ENCODE measurements at regions not wholly inside any gene's neighbourhood (a gene's known extent, or its start where the extent isn't known, plus 50 kb on each side); places are given as distances from the start of the nearest gene placed in this dataset.

- intact Hi-C loops (cut with DNase I) = no loop called here
- Histone ChIP-seq H3K9me3 (no peaks in the 10 kb centered on the region), H3K4me3 (no peak overlapping the region), H3K4me1 (peaks cover 0 to under 1% of the 10 kb centered on the region in 2 donors), H3K27me3 (no peaks in the 10 kb centered on the region), H3K27ac (no peak overlapping the region), H3K36me3 (no peaks in the 10 kb centered on the region)
- no peak for TF ChIP-seq CTCF (IDR thresholded peaks at IDR 0.05)
- ATAC-seq (no peak), DNase-seq (no peak)
Measured at GRCh38 chr14:44657203-44657602, 150.1 kb upstream of the FSCB start.

- Histone ChIP-seq H3K4me1 (no peaks in the 10 kb centered on the region), H3K27ac (no peak overlapping the region), H3K27me3 (no peaks in the 10 kb centered on the region), H3K9me3 (no peaks in the 10 kb centered on the region), H3K4me3 (no peak overlapping the region), H3K36me3 (no peaks in the 10 kb centered on the region)
- TF ChIP-seq CTCF (IDR thresholded peaks at IDR 0.05) = no peak
- no peak for ATAC-seq
- peak in 1 of 4 donors; percentile 52 for DNase-seq
- intact Hi-C loops (cut with DNase I) = no loop called here
Measured at GRCh38 chr14:44654591-44654990, 147.5 kb upstream of the FSCB start.

- DNase-seq (no peak), ATAC-seq (no peak)
- TF ChIP-seq CTCF (IDR thresholded peaks at IDR 0.05) = no peak
- no peaks in the 10 kb centered on the region for H3K27me3 ChIP-seq
- no peaks in the 10 kb centered on the region for H3K36me3 ChIP-seq
- H3K27ac ChIP-seq = no peak overlapping the region
- H3K9me3 ChIP-seq = no peaks in the 10 kb centered on the region
- intact Hi-C loops (cut with DNase I) = no loop called here
- no peak overlapping the region for H3K4me3 ChIP-seq
- H3K4me1 ChIP-seq = no peaks in the 10 kb centered on the region
Measured at GRCh38 chr14:44653641-44654040, 146.6 kb upstream of the FSCB start.

GRCh38 chr14:44652640-44653039, 145.6 kb upstream of the FSCB start:
- H3K9me3 ChIP-seq = no peaks in the 10 kb centered on the region
- no peaks in the 10 kb centered on the region for H3K4me1 ChIP-seq
- intact Hi-C loops (cut with DNase I) = no loop called here
- no peak for ATAC-seq
- no peak overlapping the region for H3K4me3 ChIP-seq
- DNase-seq = no peak
- H3K36me3 ChIP-seq = no peaks in the 10 kb centered on the region
- TF ChIP-seq CTCF (IDR thresholded peaks at IDR 0.05) = no peak
- H3K27ac ChIP-seq = no peak overlapping the region
- H3K27me3 ChIP-seq = no peaks in the 10 kb centered on the region

- TF ChIP-seq CTCF (IDR thresholded peaks at IDR 0.05) = no peak
Measured at GRCh38 chr14:44649061-44649460, 142.0 kb upstream of the FSCB start.

More at GRCh38 chr14:44649061-44649460, 142.0 kb upstream of the FSCB start:
- Histone ChIP-seq H3K9me3 (no peaks in the 10 kb centered on the region), H3K27me3 (no peaks in the 10 kb centered on the region), H3K4me3 (no peak overlapping the region), H3K36me3 (no peaks in the 10 kb centered on the region), H3K4me1 (no peaks in the 10 kb centered on the region), H3K27ac (no peak overlapping the region)
- ATAC-seq (no peak), DNase-seq (no peak)
- intact Hi-C loops (cut with DNase I) = no loop called here
